GM12872 (cell line): ENCODE measurements at regions not wholly inside any gene's neighbourhood (a gene's known extent, or its start where the extent isn't known, plus 50 kb on each side); places are given as distances from the start of the nearest gene placed in this dataset.

Source experiments
- CTCF ChIP-seq: IDR thresholded peaks from 3 replicates; pipeline ENCODE4 v1.5.1; 2011; ENCODE audit warnings: low read depth, mild to moderate bottlenecking, low read length, moderate library complexity; ENCODE audit not compliant: insufficient read depth

- no peak for TF ChIP-seq CTCF
These were observed 500.5 kb upstream of the LRRN3 start for GRCh38 chr7:110590415-110590814.

DNA sequence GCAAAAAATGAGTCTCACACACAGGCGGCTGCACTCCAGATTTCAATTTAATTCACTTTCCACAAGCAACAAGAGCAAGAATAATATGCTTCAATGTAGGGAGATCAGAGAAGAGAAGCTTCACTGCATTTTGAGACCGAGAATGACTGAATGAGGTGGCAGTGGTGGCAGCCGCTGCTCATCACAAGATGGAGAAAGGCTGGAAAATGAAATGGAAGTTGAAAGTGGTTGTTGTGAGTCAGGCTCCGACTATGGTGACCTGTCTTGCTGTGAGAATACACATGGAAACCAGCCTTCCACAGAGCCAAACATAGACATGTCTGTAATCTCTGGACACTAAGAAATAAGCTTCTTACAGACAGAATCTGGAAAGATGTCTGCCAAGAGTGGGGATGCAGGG, 499.6 kb upstream of the LRRN3 start:
- no peak for TF ChIP-seq CTCF

- no peak for TF ChIP-seq CTCF
These were observed 498.4 kb upstream of the LRRN3 start for GRCh38 chr7:110592557-110592956.

DNA sequence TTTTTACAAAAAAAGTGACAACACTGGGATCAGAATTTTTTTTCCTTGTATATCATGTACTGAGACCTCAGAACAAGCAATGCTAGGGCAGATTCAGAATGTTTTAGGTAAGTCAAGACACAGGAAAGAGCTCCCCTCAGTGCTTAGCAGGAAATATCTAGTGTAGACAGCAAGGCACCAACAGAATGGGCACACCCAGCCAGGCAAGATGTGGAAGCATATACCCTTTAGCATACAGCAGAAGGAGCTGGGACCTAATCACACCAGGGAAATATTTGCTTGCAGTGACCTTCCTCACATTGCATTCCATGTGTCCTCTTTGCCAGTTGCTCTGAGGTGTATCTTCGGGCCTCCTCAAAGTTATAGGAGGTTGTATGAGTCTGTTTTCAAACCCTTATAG, 497.6 kb upstream of the LRRN3 start:
- no peak for TF ChIP-seq CTCF

GRCh38 chr7:110595694-110596093, 495.2 kb upstream of the LRRN3 start:
- TF ChIP-seq CTCF, result no peak

DNA sequence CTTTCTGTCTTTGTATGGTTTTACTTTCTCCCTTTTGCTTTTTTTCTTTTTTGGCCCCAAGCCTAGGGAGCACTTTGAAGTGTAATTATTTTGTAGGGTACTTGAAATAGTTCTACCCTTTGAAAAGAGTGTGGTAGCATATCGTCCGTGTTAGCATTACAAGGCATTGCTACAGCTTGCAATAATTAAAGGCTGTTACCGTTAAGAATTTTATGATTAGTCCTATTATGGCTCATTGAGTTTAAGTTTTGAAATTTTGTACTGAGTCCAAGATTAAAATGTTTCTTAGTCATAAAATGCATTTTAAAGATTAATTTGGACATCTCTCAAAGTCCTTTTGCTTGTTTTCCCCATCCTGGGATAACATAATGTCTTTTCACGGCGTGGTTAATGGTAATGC, 490.0 kb upstream of the LRRN3 start:
- TF ChIP-seq CTCF, result no peak

- TF ChIP-seq CTCF, result no peak
These were observed 489.2 kb upstream of the LRRN3 start for GRCh38 chr7:110601710-110602109.

DNA sequence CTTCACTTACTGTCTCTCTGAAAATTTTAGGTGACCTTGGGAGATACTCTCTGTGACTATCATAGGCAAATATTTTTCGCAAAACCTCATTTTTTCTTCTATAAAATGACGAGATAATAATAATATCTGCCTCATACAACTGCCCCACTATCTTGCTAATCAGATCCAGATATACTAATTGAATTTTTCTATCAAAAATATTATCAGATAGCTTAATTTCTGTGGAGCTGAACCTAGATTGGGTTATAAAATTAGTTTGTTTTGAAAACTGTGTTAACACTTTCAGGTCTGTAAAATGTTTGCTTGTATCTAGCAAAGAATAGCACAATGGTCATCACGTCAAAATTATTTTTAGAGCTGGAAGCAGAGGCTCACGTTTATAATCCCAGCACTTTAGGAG, 486.7 kb upstream of the LRRN3 start:
- TF ChIP-seq CTCF, result no peak
